Activated naive CD4-positive, alpha-beta T cell (primary cell): ENCODE measurements at regions not wholly inside any gene's neighbourhood (a gene's known extent, or its start where the extent isn't known, plus 50 kb on each side); places are given as distances from the start of the nearest gene placed in this dataset.
"Not testable (repeated sequence)": the region's sequence is repeated elsewhere in the genome, so short reads cannot be mapped to it uniquely, and the experiment has no call there.

Source experiments
- DNase-seq, 4 experiments: peaks; one replicate each; lab custom pipeline; 2025; lab: John Stamatoyannopoulos, UW

- no peak for DNase-seq
These were observed 128.5 kb upstream of the VKORC1L1 start for GRCh38 chr7:65744406-65744805.

GRCh38 chr7:65746398-65746669, 126.5 kb upstream of the VKORC1L1 start:
- no peak for DNase-seq

- no peak for DNase-seq
These were observed 123.8 kb upstream of the VKORC1L1 start for GRCh38 chr7:65749039-65749438.

GRCh38 chr7:65749518-65749917, 123.4 kb upstream of the VKORC1L1 start:
- no peak for DNase-seq

GRCh38 chr7:65750511-65751344, 122.1 kb upstream of the VKORC1L1 start:
- peak; percentile 64 to 77 (median 72) for DNase-seq

GRCh38 chr7:65754070-65754469, 118.8 kb upstream of the VKORC1L1 start:
- DNase-seq = not testable (repeated sequence)

- not testable (repeated sequence) for DNase-seq
These were observed 113.9 kb upstream of the VKORC1L1 start for GRCh38 chr7:65758991-65759390.

GRCh38 chr7:65762712-65763111, 110.2 kb upstream of the VKORC1L1 start:
- not testable (repeated sequence) for DNase-seq

GRCh38 chr7:65763114-65763513, 109.8 kb upstream of the VKORC1L1 start:
- DNase-seq = not testable (repeated sequence)

GRCh38 chr7:65770473-65771225, 102.2 kb upstream of the VKORC1L1 start:
- peak; percentile 66 to 85 (median 79) for DNase-seq

- not testable (repeated sequence) for DNase-seq
These were observed 101.7 kb upstream of the VKORC1L1 start for GRCh38 chr7:65771226-65771569.

- not testable (repeated sequence) for DNase-seq
These were observed 96.2 kb upstream of the VKORC1L1 start for GRCh38 chr7:65776677-65777076.

GRCh38 chr7:65789943-65790342, 82.9 kb upstream of the VKORC1L1 start:
- not testable (repeated sequence) for DNase-seq

- DNase-seq = not testable (repeated sequence)
These were observed 81.1 kb upstream of the VKORC1L1 start for GRCh38 chr7:65791788-65792187.

GRCh38 chr7:65792726-65793125, 80.1 kb upstream of the VKORC1L1 start:
- not testable (repeated sequence) for DNase-seq

- DNase-seq = not testable (repeated sequence)
These were observed 78.0 kb upstream of the VKORC1L1 start for GRCh38 chr7:65794671-65795391.

- not testable (repeated sequence) for DNase-seq
These were observed 77.5 kb upstream of the VKORC1L1 start for GRCh38 chr7:65795392-65795716.

GRCh38 chr7:65796205-65796604, 76.7 kb upstream of the VKORC1L1 start:
- DNase-seq = no peak

GRCh38 chr7:65797086-65797485, 75.8 kb upstream of the VKORC1L1 start:
- not testable (repeated sequence) for DNase-seq

GRCh38 chr7:65797566-65797965, 75.3 kb upstream of the VKORC1L1 start:
- not testable (repeated sequence) for DNase-seq

- DNase-seq = no peak
These were observed 74.5 kb upstream of the VKORC1L1 start for GRCh38 chr7:65798111-65799075.

GRCh38 chr7:65800191-65800590, 72.7 kb upstream of the VKORC1L1 start:
- DNase-seq = not testable (repeated sequence)
